ENCODE measurements at regions not wholly inside any gene's neighbourhood (a gene's known extent, or its start where the extent isn't known, plus 50 kb on each side); places are given as distances from the start of the nearest gene placed in this dataset.

DNA sequence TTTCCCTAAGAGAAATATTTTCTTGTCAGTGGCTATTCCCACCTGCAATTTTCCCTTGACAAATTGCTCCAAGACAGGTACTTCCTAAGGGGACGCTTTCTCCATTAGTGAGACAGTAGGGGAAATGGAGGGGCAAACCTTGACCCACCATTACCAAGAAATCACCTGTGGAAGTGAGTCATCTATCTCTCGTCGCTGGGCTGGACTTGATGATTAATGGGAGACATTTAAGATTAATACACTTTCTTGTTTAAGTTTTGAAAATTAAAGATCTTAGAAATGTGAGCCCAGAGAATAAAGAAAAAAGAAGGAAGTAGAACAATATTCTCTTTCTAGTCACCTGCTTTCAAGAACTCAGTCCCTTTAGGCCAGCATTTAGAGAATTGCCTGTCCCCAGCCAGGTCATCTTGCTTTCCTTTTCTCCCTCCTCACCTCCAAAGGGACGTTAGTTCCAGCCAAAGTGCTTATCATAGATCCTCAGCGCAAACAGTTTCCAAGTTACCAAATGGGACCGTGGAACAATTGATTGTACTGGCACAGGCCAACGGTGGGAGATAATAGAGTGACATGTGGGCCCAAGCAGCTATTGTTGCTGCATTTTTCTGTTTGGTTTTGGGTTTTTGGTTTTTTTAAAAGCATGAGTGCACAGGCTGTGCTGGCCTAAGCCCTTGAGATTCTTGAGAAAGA lies 284.4 kb downstream of the ENC1 start:
- TF ChIP-seq, protein P1, sequence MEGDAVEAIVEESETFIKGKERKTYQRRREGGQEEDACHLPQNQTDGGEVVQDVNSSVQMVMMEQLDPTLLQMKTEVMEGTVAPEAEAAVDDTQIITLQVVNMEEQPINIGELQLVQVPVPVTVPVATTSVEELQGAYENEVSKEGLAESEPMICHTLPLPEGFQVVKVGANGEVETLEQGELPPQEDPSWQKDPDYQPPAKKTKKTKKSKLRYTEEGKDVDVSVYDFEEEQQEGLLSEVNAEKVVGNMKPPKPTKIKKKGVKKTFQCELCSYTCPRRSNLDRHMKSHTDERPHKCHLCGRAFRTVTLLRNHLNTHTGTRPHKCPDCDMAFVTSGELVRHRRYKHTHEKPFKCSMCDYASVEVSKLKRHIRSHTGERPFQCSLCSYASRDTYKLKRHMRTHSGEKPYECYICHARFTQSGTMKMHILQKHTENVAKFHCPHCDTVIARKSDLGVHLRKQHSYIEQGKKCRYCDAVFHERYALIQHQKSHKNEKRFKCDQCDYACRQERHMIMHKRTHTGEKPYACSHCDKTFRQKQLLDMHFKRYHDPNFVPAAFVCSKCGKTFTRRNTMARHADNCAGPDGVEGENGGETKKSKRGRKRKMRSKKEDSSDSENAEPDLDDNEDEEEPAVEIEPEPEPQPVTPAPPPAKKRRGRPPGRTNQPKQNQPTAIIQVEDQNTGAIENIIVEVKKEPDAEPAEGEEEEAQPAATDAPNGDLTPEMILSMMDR (IDR thresholded peaks at IDR 0.05): no peak
- TF ChIP-seq POLR2A (IDR thresholded peaks at IDR 0.05): no peak
- TF ChIP-seq EP300 (IDR thresholded peaks at IDR 0.05): no peak

Measured in ovary (tissue), 3 donors.